A549 (cell line): ENCODE measurements at regions not wholly inside any gene's neighbourhood (a gene's known extent, or its start where the extent isn't known, plus 50 kb on each side); places are given as distances from the start of the nearest gene placed in this dataset.

Experiments
- ATAC-seq, 2 experiments: fragments of 200-7000 bp in 1 of 2; fragments of >200 bp in 1 of 2; cut with Nextera tagmentation in 1 of 2; cut with Tn5 transposase in 1 of 2; 3 replicates each; pipeline versions ENCODE4 v1.8.0 to v1.9.1; 2018 to 2020; ENCODE audit warnings: mild to moderate bottlenecking in 1 of 2, moderate library complexity in 1 of 2
- CTCF ChIA-PET: fragments of 300-600 bp; sonication (Branson Sonifier 250); formaldehyde crosslinking; extraction: SDS; loops from one replicate; lab custom pipeline; 2021; ENCODE audit warnings: antibody characterized with exemption, inconsistent platforms; lab: Yijun Ruan, JAX
- POLR2A ChIA-PET: fragments of 350-600 bp; formaldehyde crosslinking; extraction: SDS; loops from one replicate; lab custom pipeline; 2021; ENCODE audit warnings: antibody characterized with exemption, inconsistent platforms; lab: Yijun Ruan, JAX
- DNase-seq, 2 experiments: peaks; one replicate each; pipeline versions ENCODE4 v3.0.0 to v3.0.0-alpha.2; 2011 to 2016; ENCODE audit warnings: low read depth in 1 of 2, low spot score in 1 of 2
- FAIRE-seq: peaks from 2 replicates; lab custom pipeline; 2011; peaks lifted over from hg19 to GRCh38; lab: Jason Lieb, UNC
- H3K27ac ChIP-seq, 2 experiments: fragments of >200 bp; sonication (Bioruptor Twin); formaldehyde crosslinking; 3 replicates each; pipeline ENCODE4 v1.5.1; 2016 to 2017
- H3K4me1 ChIP-seq: fragments of >200 bp; sonication (Bioruptor Twin); formaldehyde crosslinking; 3 replicates; pipeline ENCODE4 v1.6.1; 2016
- H3K4me2 ChIP-seq: fragments of >200 bp; sonication (Bioruptor Twin); formaldehyde crosslinking; 3 replicates; pipeline ENCODE4 v1.6.1; 2016
- H3K4me3 ChIP-seq: fragments of >200 bp; sonication (Bioruptor Twin); formaldehyde crosslinking; 3 replicates; pipeline ENCODE4 v1.5.1; 2016
- H3K9me3 ChIP-seq: fragments of >200 bp; sonication (Bioruptor Twin); formaldehyde crosslinking; 3 replicates; pipeline ENCODE4 v1.6.1; 2016
- BHLHE40 ChIP-seq: IDR thresholded peaks from 2 replicates; pipeline ENCODE4 v1.6.1; 2012; ENCODE audit warnings: low read depth, low read length, inconsistent platforms
- CBX2 ChIP-seq: fragments of 200-600 bp; sonication (generic); IDR thresholded peaks from 2 replicates; pipeline ENCODE4 v1.6.1; 2016; ENCODE audit warnings: low read depth, mild to moderate bottlenecking, borderline replicate concordance
- CHD2 ChIP-seq: fragments of 150-350 bp; IDR thresholded peaks from 2 replicates; pipeline ENCODE4 v1.6.1; 2014; ENCODE audit warnings: low read length; ENCODE audit not compliant: partially characterized antibody
- CHD4 ChIP-seq: fragments of 200-600 bp; sonication (generic); IDR thresholded peaks from 2 replicates; pipeline ENCODE4 v1.6.1; 2016; ENCODE audit warnings: antibody characterized with exemption, mild to moderate bottlenecking, borderline replicate concordance
- EHF ChIP-seq: fragments of 250-450 bp; sonication (Bioruptor Pico); IDR thresholded peaks from 2 replicates; pipeline ENCODE4 v1.5.0; 2020; ENCODE audit warnings: mild to moderate bottlenecking
- ESRRA ChIP-seq: fragments of 150-350 bp; IDR thresholded peaks from 2 replicates; pipeline ENCODE4 v1.6.1; 2014; ENCODE audit warnings: mild to moderate bottlenecking, low read length, borderline replicate concordance
- FOSB ChIP-seq: fragments of 250-450 bp; sonication (Bioruptor Pico); IDR thresholded peaks from 2 replicates; pipeline ENCODE4 v1.5.0; 2020; ENCODE audit warnings: mild to moderate bottlenecking, moderate library complexity
- FOXS1 ChIP-seq: fragments of 250-450 bp; sonication (Bioruptor Pico); IDR thresholded peaks from 2 replicates; pipeline ENCODE4 v1.5.0; 2020; ENCODE audit warnings: mild to moderate bottlenecking, moderate library complexity
- GATA3 ChIP-seq: IDR thresholded peaks from 2 replicates; pipeline ENCODE4 v1.6.1; 2012; ENCODE audit warnings: borderline replicate concordance
- HDAC2 ChIP-seq: fragments of 200-600 bp; sonication (generic); IDR thresholded peaks from 2 replicates; pipeline ENCODE4 v1.6.1; 2016
- HOXB5 ChIP-seq: fragments of 250-450 bp; sonication (Bioruptor Pico); IDR thresholded peaks from 2 replicates; pipeline ENCODE4 v1.5.0; 2020; ENCODE audit warnings: mild to moderate bottlenecking, moderate library complexity
- JUN ChIP-seq, 2 experiments: fragments of >200 bp; sonication (Bioruptor Twin); formaldehyde crosslinking; IDR thresholded peaks; 2 replicates in 1 of 2; 3 replicates in 1 of 2; pipeline ENCODE4 v1.6.1; 2016 to 2017
- KDM5A ChIP-seq: fragments of 200-600 bp; sonication (generic); IDR thresholded peaks from 2 replicates; pipeline ENCODE4 v1.6.1; 2016; ENCODE audit warnings: antibody characterized with exemption, mild to moderate bottlenecking
- MAFK ChIP-seq: fragments of 450-650 bp; IDR thresholded peaks from 2 replicates; pipeline ENCODE4 v1.6.1; 2014; ENCODE audit not compliant: partially characterized antibody
- NFE2L2 ChIP-seq: fragments of 150-350 bp; conservative IDR thresholded peaks from 2 replicates; pipeline ENCODE4 v1.6.1; 2014; ENCODE audit warnings: low read length
- NPAS2 ChIP-seq: fragments of 250-450 bp; sonication (Bioruptor Pico); IDR thresholded peaks from 2 replicates; pipeline ENCODE4 v1.8.0; 2022; ENCODE audit warnings: mild to moderate bottlenecking, moderate library complexity, borderline replicate concordance
- PHF8 ChIP-seq: fragments of 200-600 bp; sonication (generic); IDR thresholded peaks from 2 replicates; pipeline ENCODE4 v1.6.1; 2016; ENCODE audit warnings: low read depth, mild to moderate bottlenecking, antibody characterized with exemption, moderate library complexity, borderline replicate concordance
- POLR2A ChIP-seq: IDR thresholded peaks from 2 replicates; pipeline ENCODE4 v1.6.1; 2012; ENCODE audit warnings: mild to moderate bottlenecking, low read length
- RCOR1 ChIP-seq: fragments of 150-350 bp; IDR thresholded peaks from 2 replicates; pipeline ENCODE4 v1.6.1; 2014; ENCODE audit warnings: antibody characterized with exemption, low read length, low read depth
- RFX5 ChIP-seq: fragments of 450-650 bp; IDR thresholded peaks from 2 replicates; pipeline ENCODE4 v1.7.1; 2014; ENCODE audit warnings: antibody characterized with exemption, mild to moderate bottlenecking, moderate library complexity
- TFCP2L1 ChIP-seq: fragments of 250-450 bp; sonication (Bioruptor Pico); IDR thresholded peaks from 2 replicates; pipeline ENCODE4 v1.5.0; 2021; ENCODE audit warnings: mild to moderate bottlenecking
- ZNF302 ChIP-seq: fragments of 250-450 bp; sonication (Bioruptor Pico); IDR thresholded peaks from 2 replicates; pipeline ENCODE4 v1.9.0; 2021; ENCODE audit warnings: inconsistent platforms, mild to moderate bottlenecking, moderate library complexity
- WGBS: methylation state at CpG from one replicate; pipeline ENCODE4 v1.1.6; 2017; ENCODE audit errors: missing lambda C conversion rate; 5-methylcytosine and 5-hydroxymethylcytosine counted together
- TF ChIP-seq, protein P1 (sequence below): IDR thresholded peaks from 2 replicates; pipeline ENCODE4 v1.6.1; 2012; ENCODE audit warnings: low read depth, borderline replicate concordance
- TF ChIP-seq, protein P2 (sequence below): fragments of 150-350 bp; IDR thresholded peaks from 2 replicates; pipeline ENCODE4 v1.6.1; 2014; ENCODE audit warnings: low read depth, mild to moderate bottlenecking, low read length
- TF ChIP-seq, protein P3 (sequence below): fragments of >200 bp; sonication (Bioruptor Twin); formaldehyde crosslinking; IDR thresholded peaks from 3 replicates; pipeline ENCODE4 v1.5.1; 2016
- TF ChIP-seq, protein P4 (sequence below): fragments of >200 bp; sonication (Bioruptor Twin); formaldehyde crosslinking; IDR thresholded peaks from 3 replicates; pipeline ENCODE4 v1.6.1; 2016
- TF ChIP-seq, protein P5 (sequence below): IDR thresholded peaks from 2 replicates; pipeline ENCODE4 v1.6.1; 2012
- TF ChIP-seq, protein P6 (sequence below): fragments of 250-450 bp; sonication (Bioruptor Pico); IDR thresholded peaks from 2 replicates; pipeline ENCODE4 v1.5.0; 2020; ENCODE audit warnings: low read depth, mild to moderate bottlenecking, moderate library complexity
- TF ChIP-seq, protein P7 (sequence below): fragments of 450-650 bp; IDR thresholded peaks from 2 replicates; pipeline ENCODE4 v1.6.1; 2014; ENCODE audit warnings: antibody characterized with exemption
- TF ChIP-seq, protein P8 (sequence below): fragments of 200-600 bp; sonication (generic); IDR thresholded peaks from 2 replicates; pipeline ENCODE4 v1.6.1; 2016; ENCODE audit warnings: antibody characterized with exemption, mild to moderate bottlenecking, moderate library complexity

DNA sequence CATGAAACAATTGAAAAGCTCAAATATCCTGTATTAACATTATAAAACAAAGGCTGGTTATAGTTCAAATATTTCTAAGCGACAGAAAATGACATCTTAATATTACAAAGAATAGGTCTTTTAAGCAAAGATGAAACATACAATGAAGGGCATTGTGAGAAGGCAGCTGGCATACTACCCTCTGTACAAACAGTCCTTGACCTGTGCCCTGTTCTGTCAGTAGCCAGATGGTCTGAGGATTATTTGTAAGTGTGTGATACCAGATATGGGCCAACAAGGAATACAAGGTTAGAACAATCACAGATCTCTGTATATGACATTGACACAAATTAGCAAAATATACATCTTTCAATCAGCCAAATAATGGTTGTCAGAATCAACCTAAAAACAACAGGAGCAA is 1350.4 kb downstream of the AMY1C start:
- DNase-seq = no peak
- no peak for FAIRE-seq
- H3K9me3 ChIP-seq = no peaks in the 10 kb centered on the region
- WGBS = 7% methylated on average over 1 of the region's 1 CpG
- POLR2A ChIA-PET = no interaction called here
- CTCF ChIA-PET = no interaction called here
- no peaks in the 10 kb centered on the region for H3K4me1 ChIP-seq
- ATAC-seq = no peak
- no peak overlapping the region for H3K4me3 ChIP-seq
- TF ChIP-seq POLR2A = no peak
- TF ChIP-seq CHD2 = no peak
- no peak for TF ChIP-seq GATA3
- TF ChIP-seq, protein P1, sequence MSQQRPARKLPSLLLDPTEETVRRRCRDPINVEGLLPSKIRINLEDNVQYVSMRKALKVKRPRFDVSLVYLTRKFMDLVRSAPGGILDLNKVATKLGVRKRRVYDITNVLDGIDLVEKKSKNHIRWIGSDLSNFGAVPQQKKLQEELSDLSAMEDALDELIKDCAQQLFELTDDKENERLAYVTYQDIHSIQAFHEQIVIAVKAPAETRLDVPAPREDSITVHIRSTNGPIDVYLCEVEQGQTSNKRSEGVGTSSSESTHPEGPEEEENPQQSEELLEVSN = no peak
- no peak for TF ChIP-seq FOSB
- TF ChIP-seq, protein P2, sequence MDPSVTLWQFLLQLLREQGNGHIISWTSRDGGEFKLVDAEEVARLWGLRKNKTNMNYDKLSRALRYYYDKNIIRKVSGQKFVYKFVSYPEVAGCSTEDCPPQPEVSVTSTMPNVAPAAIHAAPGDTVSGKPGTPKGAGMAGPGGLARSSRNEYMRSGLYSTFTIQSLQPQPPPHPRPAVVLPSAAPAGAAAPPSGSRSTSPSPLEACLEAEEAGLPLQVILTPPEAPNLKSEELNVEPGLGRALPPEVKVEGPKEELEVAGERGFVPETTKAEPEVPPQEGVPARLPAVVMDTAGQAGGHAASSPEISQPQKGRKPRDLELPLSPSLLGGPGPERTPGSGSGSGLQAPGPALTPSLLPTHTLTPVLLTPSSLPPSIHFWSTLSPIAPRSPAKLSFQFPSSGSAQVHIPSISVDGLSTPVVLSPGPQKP = no peak
- TF ChIP-seq CBX2 = no peak
- TF ChIP-seq, protein P3, sequence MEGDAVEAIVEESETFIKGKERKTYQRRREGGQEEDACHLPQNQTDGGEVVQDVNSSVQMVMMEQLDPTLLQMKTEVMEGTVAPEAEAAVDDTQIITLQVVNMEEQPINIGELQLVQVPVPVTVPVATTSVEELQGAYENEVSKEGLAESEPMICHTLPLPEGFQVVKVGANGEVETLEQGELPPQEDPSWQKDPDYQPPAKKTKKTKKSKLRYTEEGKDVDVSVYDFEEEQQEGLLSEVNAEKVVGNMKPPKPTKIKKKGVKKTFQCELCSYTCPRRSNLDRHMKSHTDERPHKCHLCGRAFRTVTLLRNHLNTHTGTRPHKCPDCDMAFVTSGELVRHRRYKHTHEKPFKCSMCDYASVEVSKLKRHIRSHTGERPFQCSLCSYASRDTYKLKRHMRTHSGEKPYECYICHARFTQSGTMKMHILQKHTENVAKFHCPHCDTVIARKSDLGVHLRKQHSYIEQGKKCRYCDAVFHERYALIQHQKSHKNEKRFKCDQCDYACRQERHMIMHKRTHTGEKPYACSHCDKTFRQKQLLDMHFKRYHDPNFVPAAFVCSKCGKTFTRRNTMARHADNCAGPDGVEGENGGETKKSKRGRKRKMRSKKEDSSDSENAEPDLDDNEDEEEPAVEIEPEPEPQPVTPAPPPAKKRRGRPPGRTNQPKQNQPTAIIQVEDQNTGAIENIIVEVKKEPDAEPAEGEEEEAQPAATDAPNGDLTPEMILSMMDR = no peak
- TF ChIP-seq, protein P4, sequence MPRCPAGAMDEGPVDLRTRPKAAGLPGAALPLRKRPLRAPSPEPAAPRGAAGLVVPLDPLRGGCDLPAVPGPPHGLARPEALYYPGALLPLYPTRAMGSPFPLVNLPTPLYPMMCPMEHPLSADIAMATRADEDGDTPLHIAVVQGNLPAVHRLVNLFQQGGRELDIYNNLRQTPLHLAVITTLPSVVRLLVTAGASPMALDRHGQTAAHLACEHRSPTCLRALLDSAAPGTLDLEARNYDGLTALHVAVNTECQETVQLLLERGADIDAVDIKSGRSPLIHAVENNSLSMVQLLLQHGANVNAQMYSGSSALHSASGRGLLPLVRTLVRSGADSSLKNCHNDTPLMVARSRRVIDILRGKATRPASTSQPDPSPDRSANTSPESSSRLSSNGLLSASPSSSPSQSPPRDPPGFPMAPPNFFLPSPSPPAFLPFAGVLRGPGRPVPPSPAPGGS = no peak
- no peak for TF ChIP-seq FOXS1 (CRISPR knock-in tag)
- TF ChIP-seq HOXB5 (CRISPR knock-in tag) = no peak
- no peak for TF ChIP-seq PHF8
- TF ChIP-seq RFX5 = no peak
- TF ChIP-seq CHD4 = no peak
- TF ChIP-seq EHF (CRISPR knock-in tag) = no peak
- no peak for TF ChIP-seq ZNF302 (CRISPR knock-in tag)
- TF ChIP-seq, protein P5, sequence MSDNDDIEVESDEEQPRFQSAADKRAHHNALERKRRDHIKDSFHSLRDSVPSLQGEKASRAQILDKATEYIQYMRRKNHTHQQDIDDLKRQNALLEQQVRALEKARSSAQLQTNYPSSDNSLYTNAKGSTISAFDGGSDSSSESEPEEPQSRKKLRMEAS = no peak
- no peak for TF ChIP-seq JUN (IDR thresholded peaks at IDR 0.05)
- TF ChIP-seq, protein P6, sequence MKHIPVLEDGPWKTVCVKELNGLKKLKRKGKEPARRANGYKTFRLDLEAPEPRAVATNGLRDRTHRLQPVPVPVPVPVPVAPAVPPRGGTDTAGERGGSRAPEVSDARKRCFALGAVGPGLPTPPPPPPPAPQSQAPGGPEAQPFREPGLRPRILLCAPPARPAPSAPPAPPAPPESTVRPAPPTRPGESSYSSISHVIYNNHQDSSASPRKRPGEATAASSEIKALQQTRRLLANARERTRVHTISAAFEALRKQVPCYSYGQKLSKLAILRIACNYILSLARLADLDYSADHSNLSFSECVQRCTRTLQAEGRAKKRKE (CRISPR knock-in tag) = no peak
- no peak overlapping the region for H3K4me2 ChIP-seq
- no peak overlapping the region for H3K27ac ChIP-seq

DNA sequence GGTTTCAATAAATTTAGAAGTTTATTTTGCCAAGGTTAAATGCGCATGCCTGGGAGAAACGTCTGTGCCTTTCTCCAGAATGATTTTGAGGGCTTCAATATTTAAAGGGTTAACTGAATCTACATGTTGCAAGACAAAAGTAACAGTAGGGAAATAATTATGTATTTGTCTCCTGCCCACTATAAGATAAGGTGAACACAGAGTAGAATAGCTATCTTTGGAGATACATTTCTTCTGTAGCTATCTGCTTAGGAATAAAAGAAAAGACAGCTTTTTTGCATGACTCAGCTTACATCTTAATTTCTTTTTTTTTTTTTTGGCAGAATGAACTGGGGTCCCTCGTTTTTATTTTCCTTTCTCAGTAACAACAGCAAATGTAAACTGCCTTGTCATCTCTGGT is 1351.6 kb downstream of the AMY1C start:
- DNase-seq (no peak), ATAC-seq (no peak), FAIRE-seq (no peak)
- H3K4me3 ChIP-seq = no peak overlapping the region
- no peak overlapping the region for H3K27ac ChIP-seq
- no peak overlapping the region for H3K4me2 ChIP-seq
- 31% methylated on average over 3 of the region's 3 CpGs for WGBS
- POLR2A ChIA-PET = no interaction called here
- CTCF ChIA-PET = no interaction called here
- H3K4me1 ChIP-seq = no peaks in the 10 kb centered on the region
- no peaks in the 10 kb centered on the region for H3K9me3 ChIP-seq
- TF ChIP-seq BHLHE40 (no peak), FOSB (no peak), NPAS2 (CRISPR knock-in tag) (no peak), ESRRA (no peak), KDM5A (no peak), CHD2 (no peak), TFCP2L1 (CRISPR knock-in tag) (no peak), RCOR1 (no peak), GATA3 (no peak), CHD4 (no peak), PHF8 (no peak), MAFK (no peak), NFE2L2 (no peak), HDAC2 (no peak)
- TF ChIP-seq, protein P7, sequence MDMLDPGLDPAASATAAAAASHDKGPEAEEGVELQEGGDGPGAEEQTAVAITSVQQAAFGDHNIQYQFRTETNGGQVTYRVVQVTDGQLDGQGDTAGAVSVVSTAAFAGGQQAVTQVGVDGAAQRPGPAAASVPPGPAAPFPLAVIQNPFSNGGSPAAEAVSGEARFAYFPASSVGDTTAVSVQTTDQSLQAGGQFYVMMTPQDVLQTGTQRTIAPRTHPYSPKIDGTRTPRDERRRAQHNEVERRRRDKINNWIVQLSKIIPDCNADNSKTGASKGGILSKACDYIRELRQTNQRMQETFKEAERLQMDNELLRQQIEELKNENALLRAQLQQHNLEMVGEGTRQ = no peak
- TF ChIP-seq, protein P8, sequence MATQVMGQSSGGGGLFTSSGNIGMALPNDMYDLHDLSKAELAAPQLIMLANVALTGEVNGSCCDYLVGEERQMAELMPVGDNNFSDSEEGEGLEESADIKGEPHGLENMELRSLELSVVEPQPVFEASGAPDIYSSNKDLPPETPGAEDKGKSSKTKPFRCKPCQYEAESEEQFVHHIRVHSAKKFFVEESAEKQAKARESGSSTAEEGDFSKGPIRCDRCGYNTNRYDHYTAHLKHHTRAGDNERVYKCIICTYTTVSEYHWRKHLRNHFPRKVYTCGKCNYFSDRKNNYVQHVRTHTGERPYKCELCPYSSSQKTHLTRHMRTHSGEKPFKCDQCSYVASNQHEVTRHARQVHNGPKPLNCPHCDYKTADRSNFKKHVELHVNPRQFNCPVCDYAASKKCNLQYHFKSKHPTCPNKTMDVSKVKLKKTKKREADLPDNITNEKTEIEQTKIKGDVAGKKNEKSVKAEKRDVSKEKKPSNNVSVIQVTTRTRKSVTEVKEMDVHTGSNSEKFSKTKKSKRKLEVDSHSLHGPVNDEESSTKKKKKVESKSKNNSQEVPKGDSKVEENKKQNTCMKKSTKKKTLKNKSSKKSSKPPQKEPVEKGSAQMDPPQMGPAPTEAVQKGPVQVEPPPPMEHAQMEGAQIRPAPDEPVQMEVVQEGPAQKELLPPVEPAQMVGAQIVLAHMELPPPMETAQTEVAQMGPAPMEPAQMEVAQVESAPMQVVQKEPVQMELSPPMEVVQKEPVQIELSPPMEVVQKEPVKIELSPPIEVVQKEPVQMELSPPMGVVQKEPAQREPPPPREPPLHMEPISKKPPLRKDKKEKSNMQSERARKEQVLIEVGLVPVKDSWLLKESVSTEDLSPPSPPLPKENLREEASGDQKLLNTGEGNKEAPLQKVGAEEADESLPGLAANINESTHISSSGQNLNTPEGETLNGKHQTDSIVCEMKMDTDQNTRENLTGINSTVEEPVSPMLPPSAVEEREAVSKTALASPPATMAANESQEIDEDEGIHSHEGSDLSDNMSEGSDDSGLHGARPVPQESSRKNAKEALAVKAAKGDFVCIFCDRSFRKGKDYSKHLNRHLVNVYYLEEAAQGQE = no peak
